ENCODE measurements at regions not wholly inside any gene's neighbourhood (a gene's known extent, or its start where the extent isn't known, plus 50 kb on each side); places are given as distances from the start of the nearest gene placed in this dataset.

- no peak for TF ChIP-seq CTCF (IDR thresholded peaks at IDR 0.05)
- no peak for TF ChIP-seq EP300 (IDR thresholded peaks at IDR 0.05)
These were observed 159.1 kb upstream of the FOXF1 start for GRCh38 chr16:86351041-86351784.

Data from tibial nerve (tissue), 4 donors.